ENCODE measurements at regions not wholly inside any gene's neighbourhood (a gene's known extent, or its start where the extent isn't known, plus 50 kb on each side); places are given as distances from the start of the nearest gene placed in this dataset.
"Not testable (repeated sequence)": the region's sequence is repeated elsewhere in the genome, so short reads cannot be mapped to it uniquely, and the experiment has no call there.

DNA sequence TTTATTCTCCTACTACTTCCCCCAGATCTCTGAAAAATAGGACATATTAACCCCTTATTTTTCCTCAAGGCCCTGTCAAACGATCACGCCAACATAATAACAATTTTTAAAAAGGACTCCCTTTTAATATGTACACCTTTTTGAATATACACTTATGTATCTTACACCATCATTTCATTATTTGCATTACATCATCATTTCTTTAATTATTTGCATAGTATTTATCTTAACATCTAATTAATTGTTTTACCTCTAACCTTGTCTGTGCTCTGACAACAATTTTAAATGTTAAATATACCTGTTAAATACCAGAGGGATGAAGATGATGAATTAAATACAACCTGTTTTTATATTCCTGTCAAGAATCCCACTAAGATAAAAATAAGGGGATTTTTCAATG lies 432.2 kb downstream of the PTPRC start:
- Histone ChIP-seq H3K36me3 (ENCODE audit: insufficient read depth, low read length) (no peaks in the 10 kb centered on the region), H3K4me1 (ENCODE audit: insufficient read depth, low read length) (no peaks in the 10 kb centered on the region), H3K9me3 (ENCODE audit: low read length) (no peaks in the 10 kb centered on the region), H3K27me3 (ENCODE audit: insufficient read depth, low read length) (no peaks in the 10 kb centered on the region), H3K4me3 (ENCODE audit: low read length) (no peak overlapping the region), H2AFZ (ENCODE audit: low read depth, low read length) (no peak overlapping the region)

GRCh38 chr1:199073166-199073565 lies 434.3 kb downstream of the PTPRC start:
- H3K36me3 ChIP-seq (ENCODE audit: insufficient read depth, low read length) = no peaks in the 10 kb centered on the region
- no peaks in the 10 kb centered on the region for H3K9me3 ChIP-seq (ENCODE audit: low read length)
- no peaks in the 10 kb centered on the region for H3K27me3 ChIP-seq (ENCODE audit: insufficient read depth, low read length)
- no peak overlapping the region for H3K4me3 ChIP-seq (ENCODE audit: low read length)
- H2AFZ ChIP-seq (ENCODE audit: low read depth, low read length) = no peak overlapping the region
- no peaks in the 10 kb centered on the region for H3K4me1 ChIP-seq (ENCODE audit: insufficient read depth, low read length)

- Histone ChIP-seq H3K9me3 (ENCODE audit: low read length) (no peaks in the 10 kb centered on the region), H3K36me3 (ENCODE audit: insufficient read depth, low read length) (no peaks in the 10 kb centered on the region), H2AFZ (ENCODE audit: low read depth, low read length) (no peak overlapping the region)
These were observed 437.0 kb downstream of the PTPRC start for GRCh38 chr1:199075792-199076191.

DNA sequence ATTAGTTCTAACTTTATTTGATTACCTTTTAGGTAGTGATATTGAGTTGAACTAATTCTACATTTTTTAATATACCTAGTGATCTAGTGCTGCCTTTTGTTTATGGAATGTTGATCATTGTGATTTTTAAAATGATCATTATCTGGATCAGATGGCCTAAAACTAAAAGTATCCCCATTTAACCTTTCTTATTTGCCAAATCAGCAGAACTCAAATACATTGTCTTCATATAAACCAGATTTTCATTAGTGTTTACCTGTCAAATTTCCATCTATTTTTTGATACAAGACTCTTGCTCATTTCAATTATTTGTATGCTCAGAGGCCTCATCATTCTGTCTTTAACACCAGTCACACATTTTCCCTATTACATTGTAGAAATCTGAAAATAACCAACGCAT lies 441.2 kb downstream of the PTPRC start:
- no peaks in the 10 kb centered on the region for H3K4me1 ChIP-seq (ENCODE audit: insufficient read depth, low read length)
- no peaks in the 10 kb centered on the region for H3K36me3 ChIP-seq (ENCODE audit: insufficient read depth, low read length)
- H3K9me3 ChIP-seq (ENCODE audit: low read length) = no peaks in the 10 kb centered on the region
- no peaks in the 10 kb centered on the region for H3K27me3 ChIP-seq (ENCODE audit: insufficient read depth, low read length)
- no peak overlapping the region for H3K4me3 ChIP-seq (ENCODE audit: low read length)
- no peak overlapping the region for H2AFZ ChIP-seq (ENCODE audit: low read depth, low read length)

More at GRCh38 chr1:199075792-199076191, 437.0 kb downstream of the PTPRC start:
- H3K4me3 ChIP-seq (ENCODE audit: low read length) = no peak overlapping the region
- no peaks in the 10 kb centered on the region for H3K4me1 ChIP-seq (ENCODE audit: insufficient read depth, low read length)
- no peaks in the 10 kb centered on the region for H3K27me3 ChIP-seq (ENCODE audit: insufficient read depth, low read length)

- Histone ChIP-seq H3K9me3 (ENCODE audit: low read length) (no peaks in the 10 kb centered on the region), H3K4me3 (ENCODE audit: low read length) (no peak overlapping the region), H3K4me1 (ENCODE audit: insufficient read depth, low read length) (no peaks in the 10 kb centered on the region), H3K27me3 (ENCODE audit: insufficient read depth, low read length) (no peaks in the 10 kb centered on the region), H3K36me3 (ENCODE audit: insufficient read depth, low read length) (no peaks in the 10 kb centered on the region), H2AFZ (ENCODE audit: low read depth, low read length) (no peak overlapping the region)
These were observed 442.9 kb downstream of the PTPRC start for GRCh38 chr1:199081739-199082138.

DNA sequence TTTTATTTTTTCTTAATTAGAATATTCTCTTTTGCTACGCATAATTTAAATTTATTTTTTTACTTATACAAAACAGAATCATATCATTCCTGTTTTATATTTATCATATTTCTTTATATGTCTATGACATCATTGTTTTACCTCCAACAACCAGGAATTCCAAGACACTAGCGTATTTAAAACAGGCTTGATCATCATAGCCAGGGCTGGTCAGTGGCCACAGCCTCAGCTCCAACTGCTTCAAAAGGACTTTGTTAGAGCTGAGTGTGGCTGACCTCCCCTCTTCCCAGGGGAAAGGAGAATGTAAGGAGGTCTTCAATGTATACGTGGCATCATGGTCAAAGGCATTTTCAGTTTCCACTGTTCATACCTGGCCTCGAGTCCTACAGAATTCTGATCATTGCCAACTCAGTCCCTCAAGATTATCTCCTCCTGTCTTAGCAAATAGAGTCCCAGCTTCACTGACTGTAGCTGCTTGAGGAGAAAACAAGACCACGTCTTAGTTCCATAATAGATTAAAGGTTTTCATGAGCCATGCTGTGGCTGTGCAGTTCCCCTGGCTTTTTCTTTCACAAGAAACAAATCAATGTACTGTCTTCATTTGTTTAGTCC lies 444.0 kb downstream of the PTPRC start:
- Histone ChIP-seq H3K27me3 (ENCODE audit: insufficient read depth, low read length) (no peaks in the 10 kb centered on the region), H3K9me3 (ENCODE audit: low read length) (no peaks in the 10 kb centered on the region), H3K36me3 (ENCODE audit: insufficient read depth, low read length) (no peaks in the 10 kb centered on the region), H2AFZ (ENCODE audit: low read depth, low read length) (no peak overlapping the region), H3K4me3 (ENCODE audit: low read length) (no peak overlapping the region), H3K4me1 (ENCODE audit: insufficient read depth, low read length) (no peaks in the 10 kb centered on the region)

- H2AFZ ChIP-seq (ENCODE audit: low read depth, low read length) = no peak overlapping the region
- H3K27me3 ChIP-seq (ENCODE audit: insufficient read depth, low read length) = no peaks in the 10 kb centered on the region
- H3K4me1 ChIP-seq (ENCODE audit: insufficient read depth, low read length) = no peaks in the 10 kb centered on the region
- H3K36me3 ChIP-seq (ENCODE audit: insufficient read depth, low read length) = no peaks in the 10 kb centered on the region
- no peak overlapping the region for H3K4me3 ChIP-seq (ENCODE audit: low read length)
- no peaks in the 10 kb centered on the region for H3K9me3 ChIP-seq (ENCODE audit: low read length)
These were observed 444.8 kb downstream of the PTPRC start for GRCh38 chr1:199083680-199084079.

DNA sequence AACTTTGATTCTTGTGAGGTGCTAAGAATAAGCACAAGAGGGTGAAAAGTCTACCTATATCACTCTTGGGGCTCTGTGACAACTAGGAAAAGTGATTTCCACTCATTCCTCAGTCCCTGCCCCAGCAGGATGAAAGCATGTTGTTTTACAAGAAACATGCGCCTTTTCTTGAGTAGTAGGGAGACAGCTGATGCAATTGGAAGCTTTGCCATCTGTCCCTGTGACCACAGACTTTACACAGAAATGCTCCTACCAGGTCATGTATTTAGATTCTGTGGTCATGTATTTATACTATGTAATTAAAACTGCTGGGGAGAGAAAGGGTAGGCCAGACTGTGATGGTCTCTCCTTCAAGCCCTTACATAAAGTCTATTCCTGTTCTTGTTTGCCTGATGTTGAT lies 445.5 kb downstream of the PTPRC start:
- Histone ChIP-seq H3K9me3 (ENCODE audit: low read length) (no peaks in the 10 kb centered on the region), H3K27me3 (ENCODE audit: insufficient read depth, low read length) (no peaks in the 10 kb centered on the region), H3K36me3 (ENCODE audit: insufficient read depth, low read length) (no peaks in the 10 kb centered on the region), H2AFZ (ENCODE audit: low read depth, low read length) (no peak overlapping the region), H3K4me1 (ENCODE audit: insufficient read depth, low read length) (no peaks in the 10 kb centered on the region), H3K4me3 (ENCODE audit: low read length) (no peak overlapping the region)

GRCh38 chr1:199085903-199086302 lies 447.1 kb downstream of the PTPRC start:
- no peaks in the 10 kb centered on the region for H3K36me3 ChIP-seq (ENCODE audit: insufficient read depth, low read length)
- no peaks in the 10 kb centered on the region for H3K27me3 ChIP-seq (ENCODE audit: insufficient read depth, low read length)
- H3K4me3 ChIP-seq (ENCODE audit: low read length) = no peak overlapping the region
- H3K9me3 ChIP-seq (ENCODE audit: low read length) = no peaks in the 10 kb centered on the region
- no peaks in the 10 kb centered on the region for H3K4me1 ChIP-seq (ENCODE audit: insufficient read depth, low read length)
- H2AFZ ChIP-seq (ENCODE audit: low read depth, low read length) = no peak overlapping the region

DNA sequence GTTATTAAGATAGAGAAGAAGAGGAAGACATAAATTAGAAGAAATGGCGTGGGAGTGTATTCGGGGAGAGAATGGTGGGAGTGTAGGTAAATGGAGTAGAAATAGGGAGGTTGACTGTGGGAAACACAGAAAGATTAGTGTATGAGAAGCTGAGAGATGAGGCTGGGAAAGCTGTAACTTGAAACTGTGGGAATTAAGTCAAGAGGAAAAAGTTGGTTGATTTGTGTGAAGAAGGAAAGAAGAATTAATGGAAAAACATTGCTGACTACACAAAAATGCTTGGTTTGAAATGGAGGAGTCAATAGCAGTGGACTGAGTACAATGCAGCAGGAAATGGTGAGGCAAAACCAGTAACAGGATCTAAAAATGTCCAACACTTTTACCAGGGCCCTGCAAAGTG lies 448.3 kb downstream of the PTPRC start:
- H3K4me3 ChIP-seq (ENCODE audit: low read length) = no peak overlapping the region
- no peak overlapping the region for H2AFZ ChIP-seq (ENCODE audit: low read depth, low read length)
- H3K36me3 ChIP-seq (ENCODE audit: insufficient read depth, low read length) = no peaks in the 10 kb centered on the region
- no peaks in the 10 kb centered on the region for H3K4me1 ChIP-seq (ENCODE audit: insufficient read depth, low read length)
- no peaks in the 10 kb centered on the region for H3K27me3 ChIP-seq (ENCODE audit: insufficient read depth, low read length)
- H3K9me3 ChIP-seq (ENCODE audit: low read length) = no peaks in the 10 kb centered on the region

DNA sequence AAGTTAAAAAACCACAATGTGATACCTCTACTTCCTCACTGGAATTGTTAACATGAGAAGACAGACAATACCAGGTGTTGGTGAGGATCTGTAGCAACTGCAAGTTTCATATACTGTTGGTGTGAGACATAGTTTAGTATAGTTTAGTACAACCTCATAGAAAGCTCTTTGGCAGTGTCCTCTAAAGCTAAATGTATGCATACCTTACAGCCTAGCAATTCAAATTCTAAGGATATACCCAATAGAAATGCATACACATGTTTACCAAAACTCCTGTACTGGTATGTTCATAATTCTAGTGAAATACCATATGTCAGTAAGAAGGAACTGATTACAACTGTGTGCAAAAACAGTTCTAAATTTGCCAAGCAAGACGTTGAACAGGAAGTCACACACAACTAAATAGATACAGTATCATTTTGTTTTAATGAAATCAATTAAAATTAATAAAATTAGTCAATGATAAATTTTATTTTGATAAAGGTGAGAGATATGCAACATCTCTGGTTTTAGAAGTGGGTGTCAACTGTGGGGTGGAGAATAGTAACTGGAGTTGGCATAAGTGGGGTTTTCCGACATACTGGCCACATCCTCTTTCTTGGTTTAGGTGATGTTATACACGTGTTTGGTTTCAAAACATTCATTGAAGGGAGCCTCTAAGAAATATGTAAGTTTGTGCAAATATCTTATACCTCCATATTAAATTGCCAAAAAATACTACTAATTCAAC lies 450.7 kb downstream of the PTPRC start:
- Histone ChIP-seq H3K4me3 (ENCODE audit: low read length) (no peak overlapping the region), H3K9me3 (ENCODE audit: low read length) (no peaks in the 10 kb centered on the region), H3K36me3 (ENCODE audit: insufficient read depth, low read length) (no peaks in the 10 kb centered on the region), H3K27me3 (ENCODE audit: insufficient read depth, low read length) (no peaks in the 10 kb centered on the region), H3K4me1 (ENCODE audit: insufficient read depth, low read length) (no peaks in the 10 kb centered on the region), H2AFZ (ENCODE audit: low read depth, low read length) (no peak overlapping the region)

DNA sequence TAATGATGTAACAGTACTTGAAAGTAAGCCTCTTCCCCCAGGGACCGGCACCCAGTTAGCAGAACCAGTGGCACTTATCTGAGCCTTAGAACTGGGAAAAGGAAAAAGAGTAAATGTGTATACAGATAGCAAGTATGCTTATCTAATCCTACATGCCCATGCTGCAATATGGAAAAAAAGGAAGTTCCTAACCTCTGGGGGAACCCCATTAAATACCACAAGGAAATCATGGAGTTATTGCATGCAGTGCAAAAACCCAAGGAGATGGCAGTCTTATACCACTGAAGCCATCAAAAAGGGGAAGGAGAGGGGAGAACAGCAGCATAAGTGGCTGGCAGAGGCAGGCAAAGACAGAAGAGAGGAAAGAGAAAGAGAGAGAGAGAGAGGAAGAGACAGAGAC lies 456.8 kb downstream of the PTPRC start:
- H3K27me3 ChIP-seq (ENCODE audit: insufficient read depth, low read length); H3K9me3 ChIP-seq (ENCODE audit: low read length); H3K4me3 ChIP-seq (ENCODE audit: low read length); H2AFZ ChIP-seq (ENCODE audit: low read depth, low read length); H3K36me3 ChIP-seq (ENCODE audit: insufficient read depth, low read length); H3K4me1 ChIP-seq (ENCODE audit: insufficient read depth, low read length): not testable (repeated sequence)

DNA sequence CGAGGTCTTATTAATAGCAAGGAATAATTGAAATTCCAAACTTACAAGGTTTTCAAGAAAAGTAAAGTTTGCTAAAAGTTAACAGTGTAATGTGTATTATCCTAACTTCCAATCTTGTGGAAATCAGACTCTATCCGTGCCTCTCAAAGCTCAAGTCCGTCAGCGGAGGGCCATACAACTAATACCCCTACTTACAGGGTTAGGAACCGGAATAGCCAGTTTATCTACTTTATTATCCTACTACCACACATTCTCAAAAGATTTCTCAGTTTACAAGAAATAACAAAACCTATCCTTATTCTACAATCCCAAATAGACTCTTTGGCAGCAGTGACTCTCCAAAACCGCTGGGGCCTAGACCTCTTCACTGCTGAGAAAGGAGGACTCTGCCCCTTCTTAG lies 457.8 kb downstream of the PTPRC start:
- H3K27me3 ChIP-seq (ENCODE audit: insufficient read depth, low read length) = no peaks in the 10 kb centered on the region
- no peaks in the 10 kb centered on the region for H3K9me3 ChIP-seq (ENCODE audit: low read length)
- H3K36me3 ChIP-seq (ENCODE audit: insufficient read depth, low read length) = no peaks in the 10 kb centered on the region
- H2AFZ ChIP-seq (ENCODE audit: low read depth, low read length) = no peak overlapping the region
- no peak overlapping the region for H3K4me3 ChIP-seq (ENCODE audit: low read length)
- no peaks in the 10 kb centered on the region for H3K4me1 ChIP-seq (ENCODE audit: insufficient read depth, low read length)

DNA sequence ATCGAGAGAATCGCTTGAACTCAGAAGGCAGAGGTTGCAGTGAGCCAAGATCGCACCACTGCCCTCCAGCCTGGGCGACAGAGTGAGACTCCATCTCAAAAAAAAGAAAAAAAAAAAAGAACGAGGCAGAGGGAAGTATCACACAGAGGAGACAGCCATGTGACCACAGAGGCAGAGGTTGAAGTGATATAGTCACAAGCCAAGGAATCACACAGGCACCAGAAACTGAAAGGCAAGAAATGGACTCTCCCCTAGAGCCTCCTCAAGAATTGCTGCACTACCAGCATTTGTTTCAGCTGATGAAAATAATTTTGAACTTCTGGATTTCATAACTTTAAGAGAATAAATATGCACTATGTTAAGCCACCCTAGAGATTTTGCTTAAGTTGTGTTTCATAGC lies 459.6 kb downstream of the PTPRC start:
- H3K4me1 ChIP-seq (ENCODE audit: insufficient read depth, low read length) = no peaks in the 10 kb centered on the region

More for the DNA sequence above, 459.6 kb downstream of the PTPRC start:
- Histone ChIP-seq H3K36me3 (ENCODE audit: insufficient read depth, low read length) (no peaks in the 10 kb centered on the region), H3K4me3 (ENCODE audit: low read length) (no peak overlapping the region), H2AFZ (ENCODE audit: low read depth, low read length) (no peak overlapping the region), H3K27me3 (ENCODE audit: insufficient read depth, low read length) (no peaks in the 10 kb centered on the region), H3K9me3 (ENCODE audit: low read length) (no peaks in the 10 kb centered on the region)

Data from neuron (in vitro differentiated cells).